IMR-90 (cell line): ENCODE measurements at regions not wholly inside any gene's neighbourhood (a gene's known extent, or its start where the extent isn't known, plus 50 kb on each side); places are given as distances from the start of the nearest gene placed in this dataset.

Source experiments
- ATAC-seq: fragments of 200-7000 bp; cut with Tn5 transposase; 2 replicates; pipeline ENCODE4 v1.9.1; 2020; ENCODE audit warnings: low read depth, mild to moderate bottlenecking, moderate library complexity
- BruUV-seq: library from RNA; stranded (reverse); fragments of 400-500 nt; replicated peaks from 2 replicates; lab custom pipeline; 2021; lab: Mats Ljungman, UMichigan
- CTCF ChIA-PET: fragments of 300-600 bp; formaldehyde crosslinking; extraction: SDS; loops from one replicate; lab custom pipeline; 2021; ENCODE audit warnings: antibody characterized with exemption; lab: Yijun Ruan, JAX
- POLR2A ChIA-PET: fragments of 300-600 bp; sonication (Branson Sonifier 250); formaldehyde crosslinking; loops from one replicate; lab custom pipeline; 2022; ENCODE audit warnings: antibody characterized with exemption; ENCODE audit not compliant: unreplicated experiment; lab: Charles Lee
- DNase-seq: peaks from one replicate; pipeline ENCODE4 v3.0.0; 2013
- H2AFZ ChIP-seq: replicated peaks from 2 replicates; pipeline ENCODE3; 2013; ENCODE audit warnings: low read length, mild to moderate bottlenecking; ENCODE audit not compliant: poor library complexity
- H2AK5ac ChIP-seq: 2 replicates; pipeline ENCODE4 v1.6.1; 2013; ENCODE audit warnings: low read depth, low read length, inconsistent platforms
- H2AK9ac ChIP-seq: replicated peaks from 2 replicates; pipeline ENCODE3; 2013; ENCODE audit warnings: mild to moderate bottlenecking, low read depth, low read length, moderate library complexity; ENCODE audit not compliant: poor library complexity
- H2BK120ac ChIP-seq: 2 replicates; pipeline ENCODE4 v1.6.1; 2013; ENCODE audit warnings: low read depth, low read length, inconsistent platforms
- H2BK15ac ChIP-seq: 3 replicates; pipeline ENCODE4 v1.6.1; 2013; ENCODE audit warnings: low read depth, low read length, inconsistent platforms
- H2BK20ac ChIP-seq: 2 replicates; pipeline ENCODE4 v1.6.1; 2013; ENCODE audit warnings: low read depth, mild to moderate bottlenecking, inconsistent platforms, low read length, moderate library complexity
- H2BK5ac ChIP-seq: 2 replicates; pipeline ENCODE4 v1.6.1; 2013; ENCODE audit warnings: mild to moderate bottlenecking, low read depth, low read length, inconsistent platforms; ENCODE audit not compliant: poor library complexity, severe bottlenecking
- H3K14ac ChIP-seq: replicated peaks from 2 replicates; pipeline ENCODE4 v1.6.1; 2013; ENCODE audit warnings: low read depth, low read length, inconsistent platforms
- H3K18ac ChIP-seq: 2 replicates; pipeline ENCODE4 v1.6.1; 2013; ENCODE audit warnings: low read depth, low read length, control low read depth
- H3K23ac ChIP-seq: 2 replicates; pipeline ENCODE4 v1.6.1; 2013; ENCODE audit warnings: low read depth, low read length, inconsistent platforms
- H3K27ac ChIP-seq: 2 replicates; pipeline ENCODE4 v1.5.1; 2013; ENCODE audit warnings: mild to moderate bottlenecking, control low read depth, low read length; ENCODE audit not compliant: insufficient read depth
- H3K27me3 ChIP-seq: 2 replicates; pipeline ENCODE4 v1.6.1; 2013; ENCODE audit warnings: low read length; ENCODE audit not compliant: control insufficient read depth, insufficient read depth
- H3K36me3 ChIP-seq: 2 replicates; pipeline ENCODE4 v1.6.1; 2013; ENCODE audit warnings: low read length, mixed read lengths; ENCODE audit not compliant: control insufficient read depth, insufficient read depth
- H3K4ac ChIP-seq: 2 replicates; pipeline ENCODE4 v1.6.1; 2013; ENCODE audit warnings: low read depth, low read length, inconsistent platforms
- H3K4me1 ChIP-seq: 2 replicates; pipeline ENCODE4 v1.6.1; 2013; ENCODE audit warnings: low read length, mixed read lengths; ENCODE audit not compliant: control insufficient read depth, insufficient read depth
- H3K4me2 ChIP-seq: 2 replicates; pipeline ENCODE4 v1.6.1; 2013; ENCODE audit warnings: low read depth, mild to moderate bottlenecking, control low read depth, low read length, moderate library complexity
- H3K4me3 ChIP-seq: 2 replicates; pipeline ENCODE4 v1.5.1; 2013; ENCODE audit warnings: low read depth, mild to moderate bottlenecking, control low read depth, low read length, moderate library complexity; ENCODE audit not compliant: insufficient read depth
- H3K56ac ChIP-seq: 2 replicates; pipeline ENCODE4 v1.6.1; 2013; ENCODE audit warnings: low read length, inconsistent platforms; ENCODE audit not compliant: insufficient read depth; ENCODE audit errors: extremely low read depth
- H3K79me1 ChIP-seq, 2 experiments: 2 replicates each; pipeline ENCODE4 v1.6.1; 2013; ENCODE audit warnings: low read length in 2 of 2, inconsistent platforms in 1 of 2, low read depth in 1 of 2
- H3K9ac ChIP-seq: 2 replicates; pipeline ENCODE4 v1.6.1; 2013; ENCODE audit warnings: low read depth, low read length, control low read depth
- H3K9me1 ChIP-seq: 2 replicates; pipeline ENCODE4 v1.6.1; 2013; ENCODE audit warnings: low read length, inconsistent platforms; ENCODE audit not compliant: insufficient read depth
- H3K9me3 ChIP-seq: 2 replicates; pipeline ENCODE4 v1.6.1; 2013; ENCODE audit warnings: low read length; ENCODE audit not compliant: control insufficient read depth, insufficient read depth
- H4K20me1 ChIP-seq: 2 replicates; pipeline ENCODE4 v1.6.1; 2013; ENCODE audit warnings: low read length, inconsistent platforms; ENCODE audit not compliant: insufficient read depth
- H4K5ac ChIP-seq: 2 replicates; pipeline ENCODE4 v1.6.1; 2013; ENCODE audit warnings: mild to moderate bottlenecking, low read depth, low read length, control low read depth
- H4K8ac ChIP-seq, 2 experiments: 2 replicates each; pipeline ENCODE4 v1.6.1; 2013; ENCODE audit warnings: low read depth in 2 of 2, low read length in 2 of 2, control low read depth in 1 of 2, inconsistent platforms in 1 of 2
- H4K91ac ChIP-seq: 2 replicates; pipeline ENCODE4 v1.6.1; 2013; ENCODE audit warnings: low read depth, low read length, inconsistent platforms; ENCODE audit not compliant: insufficient read depth
- CHD1 ChIP-seq: IDR thresholded peaks from 2 replicates; pipeline ENCODE4 v1.6.1; 2012; ENCODE audit warnings: low read depth, low read length, improper control_type of control experiment
- ELK1 ChIP-seq: fragments of 150-350 bp; IDR thresholded peaks from 2 replicates; pipeline ENCODE4 v1.6.1; 2016; ENCODE audit warnings: low read depth, mild to moderate bottlenecking, low read length, moderate library complexity, borderline replicate concordance
- FOS ChIP-seq: fragments of 150-350 bp; IDR thresholded peaks from 2 replicates; pipeline ENCODE4 v1.6.1; 2016; ENCODE audit warnings: low read depth, low read length
- MAFK ChIP-seq: IDR thresholded peaks from 2 replicates; pipeline ENCODE4 v1.6.1; 2012; ENCODE audit warnings: low read depth, low read length, improper control_type of control experiment
- MAZ ChIP-seq: IDR thresholded peaks from 2 replicates; pipeline ENCODE4 v1.6.1; 2012; ENCODE audit warnings: low read depth, mild to moderate bottlenecking, low read length, improper control_type of control experiment, moderate library complexity, borderline replicate concordance
- NFE2L2 ChIP-seq: fragments of 150-350 bp; IDR thresholded peaks from 2 replicates; pipeline ENCODE4 v1.6.1; 2016; ENCODE audit warnings: low read depth, mild to moderate bottlenecking, low read length
- POLR2A ChIP-seq: IDR thresholded peaks from 2 replicates; pipeline ENCODE4 v1.6.1; 2012; ENCODE audit warnings: mild to moderate bottlenecking, low read depth, low read length
- RCOR1 ChIP-seq: IDR thresholded peaks from 2 replicates; pipeline ENCODE4 v1.6.1; 2012; ENCODE audit warnings: mild to moderate bottlenecking, low read length, improper control_type of control experiment; ENCODE audit not compliant: insufficient replicate concordance
- RFX5 ChIP-seq: IDR thresholded peaks from 2 replicates; pipeline ENCODE4 v1.8.0; 2012; ENCODE audit warnings: low read depth, mild to moderate bottlenecking, low read length, moderate library complexity
- SMC3 ChIP-seq: fragments of 150-350 bp; IDR thresholded peaks from 2 replicates; pipeline ENCODE4 v1.6.1; 2016; ENCODE audit warnings: low read depth, mild to moderate bottlenecking, antibody characterized with exemption, low read length, moderate library complexity
- USF2 ChIP-seq: fragments of 150-350 bp; IDR thresholded peaks from 2 replicates; pipeline ENCODE4 v1.6.1; 2017; ENCODE audit warnings: mild to moderate bottlenecking, antibody characterized with exemption, low read length, low read depth
- WGBS, 2 experiments: methylation state at CpG; one replicate each; pipeline versions ENCODE4 v1.1.5 to v1.1.7; 2013; ENCODE audit warnings: missing lambda C conversion rate in 2 of 2; ENCODE audit not compliant: insufficient read length in 1 of 2; ENCODE audit errors: extremely low coverage in 2 of 2; 5-methylcytosine and 5-hydroxymethylcytosine counted together
- dilution Hi-C: fragments of 300-500 bp; cut with HindIII; formaldehyde crosslinking; loops from one replicate; pipeline ENCODE4 v1.14.3; 2018; ENCODE audit warnings: low sequenced_read_pairs; ENCODE audit not compliant: unreplicated experiment
- in situ Hi-C: fragments of 300-500 bp; cut with MboI; formaldehyde crosslinking; loops from 3 replicates; pipeline ENCODE4 v1.14.3; 2019; ENCODE audit warnings: low sequenced_read_pairs, inconsistent platforms, mixed read lengths
- intact Hi-C: fragments of 100-400 bp; cut with micrococcal nuclease; formaldehyde crosslinking; loops from 2 replicates; pipeline ENCODE4 v1.10.0; 2022

- POLR2A ChIA-PET: no interaction called here
- Histone ChIP-seq H3K23ac (no peak overlapping the region), H2BK5ac (no peak overlapping the region), H3K27me3 (no peaks in the 10 kb centered on the region), H3K4me3 (no peak overlapping the region), H2BK15ac (no peak overlapping the region), H4K5ac (no peak overlapping the region), H3K36me3 (no peaks in the 10 kb centered on the region), H2AK5ac (no peak overlapping the region), H4K8ac (no peak overlapping the region), H3K14ac (no peak overlapping the region), H3K9me3 (peaks cover 26% of the 10 kb centered on the region), H3K27ac (no peak overlapping the region), H3K9me1 (no peaks in the 10 kb centered on the region), H4K91ac (no peak overlapping the region), H4K20me1 (no peaks in the 10 kb centered on the region), H3K4me2 (no peak overlapping the region), H3K9ac (no peak overlapping the region), H2AK9ac (no peak overlapping the region), H3K18ac (no peak overlapping the region), H3K56ac (no peak overlapping the region), H2AFZ (no peak overlapping the region), H2BK20ac (no peak overlapping the region), H3K4ac (no peak overlapping the region), H3K4me1 (no peaks in the 10 kb centered on the region), H2BK120ac (no peak overlapping the region), H3K79me1 (no peaks in the 10 kb centered on the region)
- dilution Hi-C loops (no loop called here), in situ Hi-C loops (no loop called here), intact Hi-C loops (no loop called here)
- no CpG with 5 or more reads among the region's 2 CpGs for WGBS, 2 experiments
- no TSS peak for BruUV-seq
- ATAC-seq (no peak), DNase-seq (no peak)
- no peak for TF ChIP-seq RCOR1
- no peak for TF ChIP-seq MAZ
- no peak for TF ChIP-seq USF2
- TF ChIP-seq RFX5: no peak
- no peak for TF ChIP-seq POLR2A
- no peak for TF ChIP-seq CHD1
- TF ChIP-seq MAFK: no peak
- TF ChIP-seq ELK1: no peak
- no peak for TF ChIP-seq NFE2L2
- TF ChIP-seq FOS: no peak
- TF ChIP-seq SMC3: no peak
- CTCF ChIA-PET: no interaction called here
Observed at GRCh38 chr10:120643351-120643750, 186.3 kb downstream of the PLPP4 start.
